Activated CD8-positive, alpha-beta T cell treated with anti-CD3 and anti-CD28 coated beads for 36 hours (primary cell): ENCODE measurements at regions not wholly inside any gene's neighbourhood (a gene's known extent, or its start where the extent isn't known, plus 50 kb on each side); places are given as distances from the start of the nearest gene placed in this dataset.

Experiments used
- ATAC-seq: fragments of 200-7000 bp; cut with Tn5 transposase; one replicate; pipeline ENCODE4 v1.10.0; 2021; ENCODE audit warnings: mild to moderate bottlenecking, moderate library complexity
- CTCF ChIA-PET: fragments of 350-600 bp; sonication (Branson Sonifier 250); formaldehyde crosslinking; loops from one replicate; lab custom pipeline; 2021; ENCODE audit warnings: antibody characterized with exemption; lab: Charles Lee
- POLR2A ChIA-PET: fragments of 350-600 bp; sonication (Branson Sonifier 250); formaldehyde crosslinking; loops from one replicate; lab custom pipeline; 2021; ENCODE audit warnings: antibody characterized with exemption; lab: Charles Lee
- DNase-seq: peaks from one replicate; pipeline ENCODE4 v3.0.0-alpha.2; 2020
- H3K27ac Mint-ChIP-seq: one replicate; pipeline ENCODE4 v1.8.0; 2021; ENCODE audit warnings: mild to moderate bottlenecking, mixed read lengths
- H3K27me3 Mint-ChIP-seq: one replicate; pipeline ENCODE4 v1.8.0; 2021; ENCODE audit warnings: mixed read lengths
- H3K36me3 Mint-ChIP-seq: one replicate; pipeline ENCODE4 v1.8.0; 2021; ENCODE audit warnings: low read depth, mixed read lengths
- H3K4me1 Mint-ChIP-seq: one replicate; pipeline ENCODE4 v1.8.0; 2021; ENCODE audit warnings: low read depth, mixed read lengths
- H3K4me3 Mint-ChIP-seq: one replicate; pipeline ENCODE4 v1.8.0; 2021; ENCODE audit warnings: mild to moderate bottlenecking, moderate library complexity, mixed read lengths
- H3K9me3 Mint-ChIP-seq: one replicate; pipeline ENCODE4 v1.8.0; 2021; ENCODE audit warnings: mixed read lengths
- intact Hi-C: fragments of 100-400 bp; cut with micrococcal nuclease; formaldehyde crosslinking; loops from one replicate; pipeline ENCODE4 v1.10.0; 2022
- TF ChIP-seq, protein P1 (sequence below): fragments of 200-600 bp; IDR thresholded peaks from one replicate; pipeline ENCODE4 v1.8.0; 2022; ENCODE audit warnings: antibody characterized with exemption, mild to moderate bottlenecking

DNA sequence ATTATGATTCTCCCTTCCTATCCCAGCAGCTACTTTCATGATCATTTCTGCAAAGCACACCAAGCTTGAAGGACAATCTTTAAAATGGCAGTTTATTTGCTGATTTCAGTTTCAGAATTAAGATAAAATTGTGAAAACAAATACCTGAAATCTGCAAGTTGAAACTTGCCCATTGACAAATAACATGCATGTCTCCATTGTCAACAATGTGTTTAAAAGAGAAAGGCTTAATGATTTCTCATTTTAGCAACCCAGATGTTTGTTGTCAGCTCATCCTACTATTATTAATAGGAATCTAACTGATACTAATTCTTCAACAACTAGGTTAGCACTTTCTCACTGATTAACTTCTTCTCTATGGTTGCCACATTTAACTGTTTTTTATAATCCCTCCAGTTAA lies 474.6 kb downstream of the PRKD1 start:
- Mint-ChIP-seq H3K36me3 (no peaks in the 10 kb centered on the region), H3K27me3 (no peaks in the 10 kb centered on the region), H3K4me1 (no peaks in the 10 kb centered on the region), H3K27ac (no peak overlapping the region), H3K4me3 (no peak overlapping the region), H3K9me3 (peaks cover 4% of the 10 kb centered on the region)
- ATAC-seq (no peak), DNase-seq (no peak)
- ChIA-PET POLR2A (no interaction called here), CTCF (no interaction called here)
- TF ChIP-seq, protein P1, sequence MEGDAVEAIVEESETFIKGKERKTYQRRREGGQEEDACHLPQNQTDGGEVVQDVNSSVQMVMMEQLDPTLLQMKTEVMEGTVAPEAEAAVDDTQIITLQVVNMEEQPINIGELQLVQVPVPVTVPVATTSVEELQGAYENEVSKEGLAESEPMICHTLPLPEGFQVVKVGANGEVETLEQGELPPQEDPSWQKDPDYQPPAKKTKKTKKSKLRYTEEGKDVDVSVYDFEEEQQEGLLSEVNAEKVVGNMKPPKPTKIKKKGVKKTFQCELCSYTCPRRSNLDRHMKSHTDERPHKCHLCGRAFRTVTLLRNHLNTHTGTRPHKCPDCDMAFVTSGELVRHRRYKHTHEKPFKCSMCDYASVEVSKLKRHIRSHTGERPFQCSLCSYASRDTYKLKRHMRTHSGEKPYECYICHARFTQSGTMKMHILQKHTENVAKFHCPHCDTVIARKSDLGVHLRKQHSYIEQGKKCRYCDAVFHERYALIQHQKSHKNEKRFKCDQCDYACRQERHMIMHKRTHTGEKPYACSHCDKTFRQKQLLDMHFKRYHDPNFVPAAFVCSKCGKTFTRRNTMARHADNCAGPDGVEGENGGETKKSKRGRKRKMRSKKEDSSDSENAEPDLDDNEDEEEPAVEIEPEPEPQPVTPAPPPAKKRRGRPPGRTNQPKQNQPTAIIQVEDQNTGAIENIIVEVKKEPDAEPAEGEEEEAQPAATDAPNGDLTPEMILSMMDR, result no peak
- intact Hi-C loops, result no loop called here

DNA sequence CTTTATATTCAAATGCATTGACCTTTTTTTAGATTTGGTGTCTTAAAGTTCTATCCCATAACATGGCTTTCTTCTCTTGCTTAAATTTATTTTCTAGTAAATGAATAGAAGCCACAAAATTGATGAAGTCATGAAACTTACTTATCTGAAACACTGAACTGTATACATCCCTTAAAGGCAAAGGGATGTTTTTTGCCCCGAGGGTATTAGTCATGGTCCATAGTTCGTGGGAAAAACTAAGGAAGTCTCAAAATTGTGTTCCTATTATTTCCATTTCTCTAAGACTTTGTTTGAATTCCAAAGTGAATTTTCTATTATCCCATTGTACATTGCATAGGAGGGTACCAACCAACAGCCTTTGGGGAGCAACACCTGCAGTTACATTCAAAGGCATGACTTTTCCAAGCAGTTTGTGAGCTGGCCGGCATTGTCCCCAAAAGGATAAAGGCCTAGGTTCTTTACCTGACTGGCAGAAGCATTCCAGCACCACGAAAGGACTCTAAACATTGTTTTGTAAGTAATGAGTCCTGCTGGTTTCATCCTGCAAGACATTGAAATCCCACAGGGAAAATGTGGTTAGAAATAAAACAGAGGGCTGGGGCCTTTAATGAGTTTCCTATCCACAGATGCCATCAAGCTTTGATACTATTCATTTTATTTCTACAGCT lies 473.5 kb downstream of the PRKD1 start:
- CTCF ChIA-PET, result no interaction called here
- TF ChIP-seq, protein P1, result no peak
- no peaks in the 10 kb centered on the region for H3K4me1 Mint-ChIP-seq
- no peak for DNase-seq
- no peaks in the 10 kb centered on the region for H3K36me3 Mint-ChIP-seq
- ATAC-seq, result no peak
- intact Hi-C loops, result no loop called here
- peaks cover 4% of the 10 kb centered on the region for H3K9me3 Mint-ChIP-seq
- POLR2A ChIA-PET, result no interaction called here
- H3K27me3 Mint-ChIP-seq, result no peaks in the 10 kb centered on the region
- H3K27ac Mint-ChIP-seq, result no peak overlapping the region
- no peak overlapping the region for H3K4me3 Mint-ChIP-seq

- ChIA-PET CTCF (no interaction called here), POLR2A (interaction anchor here (0.6 kb wide), 1 partner anchor 298 kb away, joined by 3 read pairs; no protein-coding TSS in a partner anchor)
- Mint-ChIP-seq H3K4me1 (no peaks in the 10 kb centered on the region), H3K9me3 (peaks cover 2% of the 10 kb centered on the region), H3K36me3 (no peaks in the 10 kb centered on the region), H3K27ac (no peak overlapping the region), H3K27me3 (no peaks in the 10 kb centered on the region), H3K4me3 (no peak overlapping the region)
- intact Hi-C loops, result no loop called here
- no peak for ATAC-seq
- TF ChIP-seq, protein P1, result no peak
- no peak for DNase-seq
These were observed 469.1 kb downstream of the PRKD1 start for GRCh38 chr14:29458547-29458946.

DNA sequence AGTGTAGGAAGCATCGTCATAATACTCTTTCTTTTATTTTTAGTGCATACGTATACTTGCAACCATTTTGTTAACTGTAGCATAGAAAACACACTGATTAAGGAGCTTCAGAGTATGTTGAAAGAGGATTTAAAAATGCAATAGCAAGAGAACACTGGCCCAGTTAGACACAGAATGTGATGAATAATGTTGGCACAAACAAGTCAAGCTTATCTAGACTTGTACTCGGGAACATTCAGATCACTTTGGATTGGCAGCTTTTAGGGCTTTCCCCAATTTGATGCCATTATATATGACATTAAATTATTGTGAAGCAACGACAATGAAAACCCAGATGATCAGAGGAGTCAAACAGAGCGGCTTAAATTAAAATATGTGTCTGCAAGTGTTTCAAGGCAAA lies 468.1 kb downstream of the PRKD1 start:
- ATAC-seq (no peak), DNase-seq (no peak)
- Mint-ChIP-seq H3K27ac (no peak overlapping the region), H3K4me1 (no peaks in the 10 kb centered on the region), H3K9me3 (peaks cover 2% of the 10 kb centered on the region), H3K36me3 (no peaks in the 10 kb centered on the region), H3K27me3 (no peaks in the 10 kb centered on the region), H3K4me3 (no peak overlapping the region)
- ChIA-PET POLR2A (no interaction called here), CTCF (no interaction called here)
- TF ChIP-seq, protein P1, result no peak
- intact Hi-C loops, result no loop called here

DNA sequence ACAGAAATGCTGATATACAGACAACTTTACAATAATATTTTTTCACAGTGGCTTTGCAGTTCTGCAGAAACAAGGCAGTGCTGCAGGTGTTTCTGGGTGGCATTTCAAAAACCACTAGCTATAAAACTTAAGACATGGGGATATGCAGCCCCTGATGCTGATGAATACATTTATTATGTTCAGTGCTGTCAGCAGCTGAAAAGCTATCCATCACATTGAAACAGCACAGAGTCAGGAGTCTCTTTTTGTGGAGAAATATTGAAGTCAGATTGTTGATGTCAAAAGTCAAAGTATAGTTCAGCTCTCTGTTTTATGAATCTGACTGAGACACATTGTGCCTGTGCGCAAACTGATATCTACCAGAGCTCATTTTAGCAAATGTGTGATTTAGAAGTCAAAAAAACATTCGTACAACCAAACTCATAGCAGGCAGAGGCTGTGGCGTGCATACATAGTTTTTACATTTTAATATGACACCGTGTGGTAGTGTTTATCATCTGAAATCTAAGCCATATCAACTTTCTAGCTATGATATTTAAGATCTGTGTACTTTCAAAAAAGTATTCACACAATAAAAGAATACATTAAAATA lies 467.6 kb downstream of the PRKD1 start:
- H3K9me3 Mint-ChIP-seq, result peaks cover 2% of the 10 kb centered on the region

More for the DNA sequence above, 467.6 kb downstream of the PRKD1 start:
- Mint-ChIP-seq H3K27ac (no peak overlapping the region), H3K4me1 (no peaks in the 10 kb centered on the region), H3K4me3 (no peak overlapping the region), H3K36me3 (no peaks in the 10 kb centered on the region), H3K27me3 (no peaks in the 10 kb centered on the region)
- POLR2A ChIA-PET, result interaction anchor here (0.6 kb wide), 1 partner anchor 45 kb away, joined by 3 read pairs; no protein-coding TSS in a partner anchor
- TF ChIP-seq, protein P1, result no peak
- ATAC-seq (no peak), DNase-seq (no peak)
- CTCF ChIA-PET, result no interaction called here
- intact Hi-C loops, result no loop called here
